PC-9 (cell line): ENCODE measurements at regions not wholly inside any gene's neighbourhood (a gene's known extent, or its start where the extent isn't known, plus 50 kb on each side); places are given as distances from the start of the nearest gene placed in this dataset.

Experiments used
- EZH2 ChIP-seq: fragments of 200-600 bp; sonication (generic); IDR thresholded peaks from 2 replicates; pipeline ENCODE4 v1.8.0; 2017; ENCODE audit warnings: antibody characterized with exemption, low read depth
- TF ChIP-seq, protein P1 (sequence below): fragments of 200-600 bp; sonication (generic); conservative IDR thresholded peaks from 2 replicates; pipeline ENCODE4 v1.6.1; 2017; ENCODE audit warnings: mixed run types, antibody characterized with exemption, mild to moderate bottlenecking, moderate library complexity

GRCh38 chr5:77844623-77845323 is 68.6 kb upstream of the TBCA start:
- no peak for TF ChIP-seq EZH2
- TF ChIP-seq, protein P1, sequence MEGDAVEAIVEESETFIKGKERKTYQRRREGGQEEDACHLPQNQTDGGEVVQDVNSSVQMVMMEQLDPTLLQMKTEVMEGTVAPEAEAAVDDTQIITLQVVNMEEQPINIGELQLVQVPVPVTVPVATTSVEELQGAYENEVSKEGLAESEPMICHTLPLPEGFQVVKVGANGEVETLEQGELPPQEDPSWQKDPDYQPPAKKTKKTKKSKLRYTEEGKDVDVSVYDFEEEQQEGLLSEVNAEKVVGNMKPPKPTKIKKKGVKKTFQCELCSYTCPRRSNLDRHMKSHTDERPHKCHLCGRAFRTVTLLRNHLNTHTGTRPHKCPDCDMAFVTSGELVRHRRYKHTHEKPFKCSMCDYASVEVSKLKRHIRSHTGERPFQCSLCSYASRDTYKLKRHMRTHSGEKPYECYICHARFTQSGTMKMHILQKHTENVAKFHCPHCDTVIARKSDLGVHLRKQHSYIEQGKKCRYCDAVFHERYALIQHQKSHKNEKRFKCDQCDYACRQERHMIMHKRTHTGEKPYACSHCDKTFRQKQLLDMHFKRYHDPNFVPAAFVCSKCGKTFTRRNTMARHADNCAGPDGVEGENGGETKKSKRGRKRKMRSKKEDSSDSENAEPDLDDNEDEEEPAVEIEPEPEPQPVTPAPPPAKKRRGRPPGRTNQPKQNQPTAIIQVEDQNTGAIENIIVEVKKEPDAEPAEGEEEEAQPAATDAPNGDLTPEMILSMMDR = no peak
